ENCODE measurements at regions not wholly inside any gene's neighbourhood (a gene's known extent, or its start where the extent isn't known, plus 50 kb on each side); places are given as distances from the start of the nearest gene placed in this dataset.

- Histone ChIP-seq H3K23ac (ENCODE audit: insufficient read length) (no peak overlapping the region), H2BK5ac (ENCODE audit: low read depth, low read length) (no peak overlapping the region), H3K79me2 (ENCODE audit: control insufficient read depth in 1 of 2, insufficient read depth in 2 of 2, low read length in 2 of 2) (no peaks in the 10 kb centered on the region), H3K27me3 (replicated peaks in 1 of 4; ENCODE audit: control insufficient read depth in 3 of 4, extremely low read depth in 1 of 4, insufficient read depth in 3 of 4, low read length in 3 of 4) (no peaks in the 10 kb centered on the region), H2AFZ (ENCODE audit: low read length) (no peak overlapping the region), H3K23me2 (ENCODE audit: low read depth, low read length) (no peaks in the 10 kb centered on the region), H3K79me1 (ENCODE audit: low read depth, low read length) (0 out of 2 replicates have a peak, but pooled peaks cover 3% of the 10 kb centered on the region), H4K20me1 (replicated peaks in 1 of 2; ENCODE audit: control insufficient read depth in 1 of 2, insufficient read depth in 2 of 2, low read length in 2 of 2) (no peaks in the 10 kb centered on the region), H3K9ac (replicated peaks in 1 of 4; ENCODE audit: extremely low read depth in 1 of 4, low read depth in 3 of 4, low read length in 3 of 4) (no peak overlapping the region), H3K27ac (ENCODE audit: low read depth, low read length) (no peak overlapping the region), H2BK120ac (replicated peaks; ENCODE audit: low read depth, low read length) (no peak overlapping the region), H2BK15ac (ENCODE audit: low read length) (no peak overlapping the region), H3K4me1 (replicated peaks in 1 of 4; ENCODE audit: control insufficient read depth in 3 of 4, insufficient read depth in 4 of 4, low read length in 3 of 4) (peaks cover 5 to 8% (median 7%) of the 10 kb centered on the region in 4 experiments; a peak in 6 of 7 replicates), H2BK20ac (ENCODE audit: low read length) (no peak overlapping the region), H4K8ac (ENCODE audit: extremely low read depth, insufficient read depth, low read length) (no peak overlapping the region), H3K9me3 (ENCODE audit: insufficient read depth in 2 of 2, low read depth in 1 of 2, low read length in 1 of 2) (no peaks in the 10 kb centered on the region), H3K14ac (ENCODE audit: insufficient read length) (no peak overlapping the region), H2BK12ac (ENCODE audit: low read depth, low read length) (no peak overlapping the region), H3K18ac (ENCODE audit: extremely low read depth, low read length) (no peak overlapping the region), H3K4me2 (ENCODE audit: insufficient read depth in 1 of 2, low read depth in 2 of 2, low read length in 2 of 2) (no peak overlapping the region), H3K4ac (replicated peaks; ENCODE audit: insufficient read length, low read depth, low read length) (no peak overlapping the region), H2AK5ac (ENCODE audit: low read depth, low read length) (no peak overlapping the region), H4K91ac (replicated peaks; ENCODE audit: insufficient read length, low read length) (no peak overlapping the region), H4K5ac (ENCODE audit: insufficient read length, low read depth, low read length) (no peak overlapping the region), H3K56ac (replicated peaks; ENCODE audit: insufficient read length, low read depth, low read length) (no peak overlapping the region), H3K36me3 (ENCODE audit: control insufficient read depth in 2 of 4, insufficient read depth in 4 of 4, low read length in 3 of 4) (0 out of 8 replicates have a peak, but pooled peaks cover 0 to 3% (median 0%) of the 10 kb centered on the region in 4 experiments), H3K4me3 (ENCODE audit: extremely low read depth in 1 of 4, insufficient read depth in 2 of 4, low read depth in 3 of 4, low read length in 4 of 4) (no peak overlapping the region)
- DNase-seq (ENCODE audit: low read depth in 1 of 2, low spot score in 2 of 2) (no peak), FAIRE-seq (no peak)
- WGBS, 2 experiments (ENCODE audit: extremely low coverage in 1 of 2, insufficient coverage in 1 of 2, insufficient read length in 1 of 2, insufficient replicate concordance in 2 of 2, low coverage in 1 of 2, low lambda C conversion rate in 2 of 2, missing lambda C conversion rate in 1 of 2), result 75% methylated on average over 3 of the region's 3 CpGs; no CpG with 5 or more reads in 1 of the 2 experiments
- CTCF ChIA-PET (ENCODE audit: partially characterized antibody), result no interaction called here
- POLR2A ChIA-PET (ENCODE audit: partially characterized antibody), result no interaction called here
- TF ChIP-seq CREB1 (IDR thresholded peaks at IDR 0.05) (no peak), USF2 (IDR thresholded peaks at IDR 0.05; ENCODE audit: low read length) (no peak), SIRT6 (IDR thresholded peaks at IDR 0.05; ENCODE audit: low read length) (no peak), RNF2 (IDR thresholded peaks at IDR 0.05; ENCODE audit: borderline replicate concordance, low read depth, low read length, missing control alignments, poor library complexity, severe bottlenecking) (no peak)
Observed at GRCh38 chr9:676780-677438, 164.6 kb upstream of the DMRT1 start.

All from H1 (cell line).